ENCODE measurements at regions not wholly inside any gene's neighbourhood (a gene's known extent, or its start where the extent isn't known, plus 50 kb on each side); places are given as distances from the start of the nearest gene placed in this dataset.

DNA sequence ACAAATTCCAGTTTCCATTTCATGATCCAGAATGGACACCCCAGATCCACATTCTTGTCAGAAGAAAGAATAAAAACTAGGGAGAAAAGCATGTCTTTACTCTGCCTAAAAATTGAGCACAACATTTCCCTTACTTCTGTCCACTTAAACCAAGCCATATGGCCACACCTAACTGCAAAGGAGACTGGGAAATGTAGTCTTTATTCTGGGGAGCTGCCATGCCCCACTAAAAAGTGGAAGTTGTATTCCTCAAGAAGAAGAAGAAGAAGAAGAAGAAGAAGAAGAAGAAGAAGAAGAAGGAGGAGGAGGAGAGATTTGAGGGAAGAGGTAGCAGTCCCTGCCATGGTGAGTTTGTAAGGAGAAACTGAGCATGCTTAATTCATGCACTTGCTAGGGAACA is 84.5 kb downstream of the GPR65 start:
- no peaks in the 10 kb centered on the region for H3K27me3 Mint-ChIP-seq
- no peak for ATAC-seq (ENCODE audit: low read depth)
- no peaks in the 10 kb centered on the region for H3K79me2 ChIP-seq (ENCODE audit: control insufficient read depth, insufficient read depth, low read length)
- intact Hi-C loops (cut with micrococcal nuclease): no loop called here
- TF ChIP-seq, protein P1, sequence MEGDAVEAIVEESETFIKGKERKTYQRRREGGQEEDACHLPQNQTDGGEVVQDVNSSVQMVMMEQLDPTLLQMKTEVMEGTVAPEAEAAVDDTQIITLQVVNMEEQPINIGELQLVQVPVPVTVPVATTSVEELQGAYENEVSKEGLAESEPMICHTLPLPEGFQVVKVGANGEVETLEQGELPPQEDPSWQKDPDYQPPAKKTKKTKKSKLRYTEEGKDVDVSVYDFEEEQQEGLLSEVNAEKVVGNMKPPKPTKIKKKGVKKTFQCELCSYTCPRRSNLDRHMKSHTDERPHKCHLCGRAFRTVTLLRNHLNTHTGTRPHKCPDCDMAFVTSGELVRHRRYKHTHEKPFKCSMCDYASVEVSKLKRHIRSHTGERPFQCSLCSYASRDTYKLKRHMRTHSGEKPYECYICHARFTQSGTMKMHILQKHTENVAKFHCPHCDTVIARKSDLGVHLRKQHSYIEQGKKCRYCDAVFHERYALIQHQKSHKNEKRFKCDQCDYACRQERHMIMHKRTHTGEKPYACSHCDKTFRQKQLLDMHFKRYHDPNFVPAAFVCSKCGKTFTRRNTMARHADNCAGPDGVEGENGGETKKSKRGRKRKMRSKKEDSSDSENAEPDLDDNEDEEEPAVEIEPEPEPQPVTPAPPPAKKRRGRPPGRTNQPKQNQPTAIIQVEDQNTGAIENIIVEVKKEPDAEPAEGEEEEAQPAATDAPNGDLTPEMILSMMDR (IDR thresholded peaks at IDR 0.05): no peak
- no peak for TF ChIP-seq EZH2 (IDR thresholded peaks at IDR 0.05; ENCODE audit: borderline replicate concordance, insufficient read depth, low read depth, low read length, poor library complexity, severe bottlenecking)
- no peak overlapping the region for H3K27ac ChIP-seq (ENCODE audit: low read length in 2 of 2)
- no peaks in the 10 kb centered on the region for H4K20me1 ChIP-seq (ENCODE audit: control insufficient read depth, insufficient read depth, low read length, poor library complexity, severe bottlenecking)
- H3K36me3 ChIP-seq (replicated peaks in 1 of 2; ENCODE audit: control extremely low read depth in 1 of 2, control insufficient read depth in 1 of 2, extremely low read depth in 1 of 2, insufficient read depth in 2 of 2, low read length in 1 of 2): no peaks in the 10 kb centered on the region
- no peaks in the 10 kb centered on the region for H3K27me3 ChIP-seq (replicated peaks in 1 of 4; ENCODE audit: control extremely low read depth in 1 of 4, control insufficient read depth in 3 of 4, insufficient read depth in 4 of 4, low read length in 3 of 4)
- H3K4me1 ChIP-seq (ENCODE audit: control insufficient read depth in 2 of 2, insufficient read depth in 2 of 2, low read length in 2 of 2): no peaks in the 10 kb centered on the region
- no peak overlapping the region for H3K27ac Mint-ChIP-seq
- DNase-seq: no peak
- no peak overlapping the region for H3K4me3 ChIP-seq (ENCODE audit: control extremely low read depth in 1 of 5, extremely low read depth in 1 of 5, insufficient read depth in 1 of 5, low read depth in 2 of 5, low read length in 4 of 5)
- ChIA-PET POLR2A (no interaction called here), CTCF (interaction anchor here (0.7 kb wide), 1 partner anchor 9 kb away, joined by 3 read pairs; no protein-coding TSS in a partner anchor)
- H3K4me2 ChIP-seq (replicated peaks; ENCODE audit: low read depth, low read length, poor library complexity, severe bottlenecking): no peak overlapping the region
- no peaks in the 10 kb centered on the region for H3K9me3 Mint-ChIP-seq (ENCODE audit: insufficient read depth)
- no peak overlapping the region for H2AFZ ChIP-seq (ENCODE audit: insufficient read depth, low read depth, low read length, poor library complexity, severe bottlenecking)
- no peaks in the 10 kb centered on the region for H3K4me1 Mint-ChIP-seq
- H3K9ac ChIP-seq (ENCODE audit: low read length): no peak overlapping the region
- no peak overlapping the region for H3K4me3 Mint-ChIP-seq
- H3K9me3 ChIP-seq (ENCODE audit: control extremely low read depth in 1 of 3, control insufficient read depth in 2 of 3, insufficient read depth in 1 of 3, low read length in 2 of 3): no peaks in the 10 kb centered on the region

DNA sequence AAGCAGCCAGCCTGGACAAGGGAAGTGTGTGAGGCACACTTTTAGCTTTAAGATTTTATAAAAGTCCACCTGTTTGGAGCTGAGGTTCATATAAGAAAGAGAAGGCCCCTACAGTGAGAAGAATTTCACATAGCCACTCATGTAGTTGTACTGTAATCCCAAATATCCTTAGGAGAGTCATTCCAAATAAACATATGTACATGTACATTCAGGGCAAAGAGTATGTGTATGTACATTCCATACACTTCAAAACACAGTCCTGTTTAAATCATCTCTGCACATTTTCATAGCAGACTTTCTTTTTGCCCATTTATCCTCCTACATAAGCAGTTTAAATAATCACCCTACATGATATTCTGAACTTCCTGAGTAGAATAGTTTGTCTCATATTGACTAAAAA is 87.6 kb downstream of the GPR65 start:
- H3K79me2 ChIP-seq (ENCODE audit: control insufficient read depth, insufficient read depth, low read length): no peaks in the 10 kb centered on the region
- ATAC-seq (ENCODE audit: low read depth) (no peak), DNase-seq (no peak)
- no peaks in the 10 kb centered on the region for H3K9me3 ChIP-seq (ENCODE audit: control extremely low read depth in 1 of 3, control insufficient read depth in 2 of 3, insufficient read depth in 1 of 3, low read length in 2 of 3)
- no peaks in the 10 kb centered on the region for H3K36me3 ChIP-seq (replicated peaks in 1 of 2; ENCODE audit: control extremely low read depth in 1 of 2, control insufficient read depth in 1 of 2, extremely low read depth in 1 of 2, insufficient read depth in 2 of 2, low read length in 1 of 2)
- H3K9me3 Mint-ChIP-seq (ENCODE audit: insufficient read depth): no peaks in the 10 kb centered on the region
- no peaks in the 10 kb centered on the region for H3K27me3 Mint-ChIP-seq
- H3K4me1 Mint-ChIP-seq: no peaks in the 10 kb centered on the region
- no peak overlapping the region for H3K27ac ChIP-seq (ENCODE audit: low read length in 2 of 2)
- no peaks in the 10 kb centered on the region for H3K4me1 ChIP-seq (ENCODE audit: control insufficient read depth in 2 of 2, insufficient read depth in 2 of 2, low read length in 2 of 2)
- CTCF ChIA-PET: no interaction called here
- no peak overlapping the region for H3K4me3 ChIP-seq (ENCODE audit: control extremely low read depth in 1 of 5, extremely low read depth in 1 of 5, insufficient read depth in 1 of 5, low read depth in 2 of 5, low read length in 4 of 5)
- H3K27ac Mint-ChIP-seq: no peak overlapping the region
- no peak overlapping the region for H3K9ac ChIP-seq (ENCODE audit: low read length)
- POLR2A ChIA-PET: no interaction called here
- no peak overlapping the region for H3K4me2 ChIP-seq (replicated peaks; ENCODE audit: low read depth, low read length, poor library complexity, severe bottlenecking)
- H4K20me1 ChIP-seq (ENCODE audit: control insufficient read depth, insufficient read depth, low read length, poor library complexity, severe bottlenecking): no peaks in the 10 kb centered on the region
- no peak overlapping the region for H2AFZ ChIP-seq (ENCODE audit: insufficient read depth, low read depth, low read length, poor library complexity, severe bottlenecking)
- H3K27me3 ChIP-seq (replicated peaks in 1 of 4; ENCODE audit: control extremely low read depth in 1 of 4, control insufficient read depth in 3 of 4, insufficient read depth in 4 of 4, low read length in 3 of 4): no peaks in the 10 kb centered on the region
- no peak overlapping the region for H3K4me3 Mint-ChIP-seq
- intact Hi-C loops (cut with micrococcal nuclease): no loop called here
- no peak for TF ChIP-seq EZH2 (IDR thresholded peaks at IDR 0.05; ENCODE audit: borderline replicate concordance, insufficient read depth, low read depth, low read length, poor library complexity, severe bottlenecking)
- TF ChIP-seq, protein P1 (IDR thresholded peaks at IDR 0.05): no peak
